ENCODE measurements at regions not wholly inside any gene's neighbourhood (a gene's known extent, or its start where the extent isn't known, plus 50 kb on each side); places are given as distances from the start of the nearest gene placed in this dataset.

DNA sequence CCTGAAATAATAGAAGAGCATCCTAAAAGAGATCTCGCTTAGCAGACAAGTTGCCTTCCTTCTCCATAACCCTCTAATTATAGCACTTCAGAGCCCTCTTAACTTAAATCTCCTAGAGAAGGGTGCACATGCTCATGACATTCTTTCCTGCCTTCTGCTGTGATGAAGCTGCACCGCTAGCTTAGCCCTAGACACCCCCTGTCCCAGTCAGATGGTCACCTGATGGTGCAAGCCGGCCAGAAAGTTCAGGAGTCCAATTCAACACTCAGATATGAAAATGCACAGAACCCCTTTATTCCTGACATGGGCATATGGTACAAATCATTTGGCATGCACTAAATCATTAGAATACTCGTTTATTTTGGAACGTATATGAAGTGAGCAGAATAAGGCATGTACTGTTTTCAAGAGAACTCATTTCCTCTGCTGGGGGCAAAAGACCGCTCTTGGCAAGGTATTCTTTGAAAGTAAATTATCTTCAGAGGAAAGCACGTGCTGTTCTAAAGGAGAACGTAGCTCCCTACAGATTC, 420.4 kb upstream of the PROK2 start:
- no peaks in the 10 kb centered on the region for H4K20me1 ChIP-seq (replicated peaks in 1 of 2; ENCODE audit: control insufficient read depth in 1 of 2, insufficient read depth in 2 of 2, low read length in 2 of 2)
- H3K56ac ChIP-seq (replicated peaks; ENCODE audit: insufficient read length, low read depth, low read length) = no peak overlapping the region
- H4K91ac ChIP-seq (replicated peaks; ENCODE audit: insufficient read length, low read length) = no peak overlapping the region
- no peak overlapping the region for H2AFZ ChIP-seq (ENCODE audit: low read length)
- CTCF ChIA-PET (ENCODE audit: partially characterized antibody) = interaction anchor here (0.5 kb wide), 1 partner anchor 22 kb away, joined by 3 read pairs; no protein-coding TSS in a partner anchor
- H2BK15ac ChIP-seq (ENCODE audit: low read length) = no peak overlapping the region
- no peaks in the 10 kb centered on the region for H3K79me2 ChIP-seq (ENCODE audit: control insufficient read depth in 1 of 2, insufficient read depth in 2 of 2, low read length in 2 of 2)
- no peak for TF ChIP-seq CHD2 (IDR thresholded peaks at IDR 0.05; ENCODE audit: low read length)
- no peak for TF ChIP-seq SIN3A (conservative IDR thresholded peaks at IDR 0.05 in 1 of 2, IDR thresholded peaks at IDR 0.05 in 1 of 2; ENCODE audit: low read depth in 1 of 2, low read length in 2 of 2)
- TF ChIP-seq EP300 (IDR thresholded peaks at IDR 0.05; ENCODE audit: borderline replicate concordance in 1 of 2, low read depth in 2 of 2, low read length in 2 of 2) = no peak
- no peak for TF ChIP-seq CBX5 (IDR thresholded peaks at IDR 0.05; ENCODE audit: low read depth, low read length)
- TF ChIP-seq SUZ12 (IDR thresholded peaks at IDR 0.05; ENCODE audit: low read length) = no peak
- TF ChIP-seq SAP30 (IDR thresholded peaks at IDR 0.05; ENCODE audit: insufficient read depth, insufficient replicate concordance, low read length) = no peak
- no peak for TF ChIP-seq JUND (IDR thresholded peaks at IDR 0.05; ENCODE audit: low read length)
- TF ChIP-seq RBBP5 (IDR thresholded peaks at IDR 0.05; ENCODE audit: borderline replicate concordance, low read depth, low read length) = no peak
- no peak overlapping the region for H3K27ac ChIP-seq (ENCODE audit: low read depth, low read length)
- POLR2A ChIA-PET (ENCODE audit: partially characterized antibody) = no interaction called here
- no peak overlapping the region for H3K23ac ChIP-seq (ENCODE audit: insufficient read length)
- H2BK20ac ChIP-seq (ENCODE audit: low read length) = no peak overlapping the region
- WGBS, 2 experiments (ENCODE audit: extremely low coverage in 1 of 2, insufficient coverage in 1 of 2, insufficient read length in 1 of 2, insufficient replicate concordance in 2 of 2, low coverage in 1 of 2, low lambda C conversion rate in 2 of 2, missing lambda C conversion rate in 1 of 2) = 83% methylated on average over 8 of the region's 8 CpGs; no CpG with 5 or more reads in 1 of the 2 experiments
- no peak overlapping the region for H4K8ac ChIP-seq (ENCODE audit: extremely low read depth, insufficient read depth, low read length)
- peaks cover 6 to 7% of the 10 kb centered on the region in 2 experiments; a peak in 2 of 4 replicates for H3K9me3 ChIP-seq (ENCODE audit: insufficient read depth in 2 of 2, low read depth in 1 of 2, low read length in 1 of 2)
- H3K79me1 ChIP-seq (ENCODE audit: low read depth, low read length) = no peaks in the 10 kb centered on the region
- H2BK5ac ChIP-seq (ENCODE audit: low read depth, low read length) = no peak overlapping the region
- no peak overlapping the region for H3K4me2 ChIP-seq (ENCODE audit: insufficient read depth in 1 of 2, low read depth in 2 of 2, low read length in 2 of 2)
- H3K14ac ChIP-seq (ENCODE audit: insufficient read length) = no peak overlapping the region
- no peak overlapping the region for H2BK12ac ChIP-seq (ENCODE audit: low read depth, low read length)
- H2BK120ac ChIP-seq (replicated peaks; ENCODE audit: low read depth, low read length) = no peak overlapping the region
- H3K36me3 ChIP-seq (ENCODE audit: control insufficient read depth in 2 of 4, insufficient read depth in 4 of 4, low read length in 3 of 4) = 0 out of 8 replicates have a peak, but pooled peaks cover 0 to 3% (median 0%) of the 10 kb centered on the region in 4 experiments
- no peak overlapping the region for H3K18ac ChIP-seq (ENCODE audit: extremely low read depth, low read length)
- no peak overlapping the region for H3K4me3 ChIP-seq (ENCODE audit: extremely low read depth in 1 of 4, insufficient read depth in 2 of 4, low read depth in 3 of 4, low read length in 4 of 4)
- no peaks in the 10 kb centered on the region for H3K23me2 ChIP-seq (ENCODE audit: low read depth, low read length)
- DNase-seq (ENCODE audit: low read depth in 1 of 2, low spot score in 2 of 2) (no peak), FAIRE-seq (no peak)
- no peaks in the 10 kb centered on the region for H3K27me3 ChIP-seq (replicated peaks in 1 of 4; ENCODE audit: control insufficient read depth in 3 of 4, extremely low read depth in 1 of 4, insufficient read depth in 3 of 4, low read length in 3 of 4)
- peaks cover 0 to 3% (median under 1%) of the 10 kb centered on the region in 4 experiments; a peak in 2 of 7 replicates for H3K4me1 ChIP-seq (replicated peaks in 1 of 4; ENCODE audit: control insufficient read depth in 3 of 4, insufficient read depth in 4 of 4, low read length in 3 of 4)
- H2AK5ac ChIP-seq (ENCODE audit: low read depth, low read length) = no peak overlapping the region
- no peak overlapping the region for H3K4ac ChIP-seq (replicated peaks; ENCODE audit: insufficient read length, low read depth, low read length)
- H4K5ac ChIP-seq (ENCODE audit: insufficient read length, low read depth, low read length) = no peak overlapping the region
- H3K9ac ChIP-seq (replicated peaks in 1 of 4; ENCODE audit: extremely low read depth in 1 of 4, low read depth in 3 of 4, low read length in 3 of 4) = no peak overlapping the region

Data from H1 (cell line).